Ovary (tissue), 7 donors: ENCODE measurements at regions not wholly inside any gene's neighbourhood (a gene's known extent, or its start where the extent isn't known, plus 50 kb on each side); places are given as distances from the start of the nearest gene placed in this dataset.
"Not testable (repeated sequence)": the region's sequence is repeated elsewhere in the genome, so short reads cannot be mapped to it uniquely, and the experiment has no call there.

Experiments used
- DNase-seq, 5 donors: peaks; one replicate each; pipeline ENCODE4 v3.0.0-alpha.2; 2019 to 2020
- H3K27ac ChIP-seq, 2 donors: fragments of 200-600 bp; one replicate each; pipeline versions ENCODE4 v1.5.1 to v1.8.0; 2019 to 2022
- H3K27me3 ChIP-seq: fragments of 200-600 bp; one replicate; pipeline ENCODE4 v1.8.0; 2022
- H3K36me3 ChIP-seq: fragments of 200-600 bp; sonication (generic); one replicate; pipeline ENCODE4 v1.5.1; 2019
- H3K4me1 ChIP-seq: one replicate; pipeline ENCODE4 v1.8.1; 2013; ENCODE audit warnings: mild to moderate bottlenecking, moderate library complexity; ENCODE audit not compliant: insufficient read depth
- H3K4me3 ChIP-seq: fragments of 200-600 bp; sonication (generic); one replicate; pipeline ENCODE4 v1.5.1; 2017
- H3K9me3 ChIP-seq, 2 donors: fragments of 200-600 bp in 1 of 2; sonication (generic) in 1 of 2; one replicate each; pipeline versions ENCODE4 v1.5.1 to v1.8.1; 2013 to 2019; ENCODE audit warnings: mild to moderate bottlenecking in 1 of 2, moderate library complexity in 1 of 2
- EP300 ChIP-seq: sonication (generic); formaldehyde crosslinking; IDR thresholded peaks from one replicate; pipeline ENCODE4 v1.6.1; 2017; ENCODE audit warnings: antibody characterized with exemption
- POLR2A ChIP-seq: fragments of 450-650 bp; IDR thresholded peaks from one replicate; pipeline ENCODE4 v1.6.1; 2017; ENCODE audit warnings: antibody characterized with exemption, mild to moderate bottlenecking, moderate library complexity
- WGBS, 3 donors: extraction: QIAGEN DNeasy Blood & Tissue Kit in 1 of 3; methylation state at CpG; one replicate each; pipeline versions ENCODE4 v1.1.5 to v1.1.7; 2013 to 2017; 5-methylcytosine and 5-hydroxymethylcytosine counted together
- intact Hi-C, 4 donors: fragments of 100-400 bp; cut with DNase I; formaldehyde crosslinking; loops; one replicate each; pipeline versions ENCODE4 v1.11.0 to v1.15.1; 2022 to 2023
- TF ChIP-seq, protein P1 (sequence below), 3 donors: fragments of 450-650 bp in 2 of 3; fragments of 200-600 bp in 1 of 3; IDR thresholded peaks; one replicate each; pipeline versions ENCODE4 v1.5.1 to v1.8.0; 2016 to 2022; ENCODE audit warnings: antibody characterized with exemption in 3 of 3, mild to moderate bottlenecking in 1 of 3
- donor health status: DM: no; HTN: no; CAD: no; lungs with moderate emphysema.
- donor health status: DM: no; HTN: no; CAD: no.
- donor health status: Bipolar disorder and iron deficiency.
- donor health status: DM: no; HTN: no; CAD: no.
- donor health status: DM: yes; HTN: yes; CAD: no.

DNA sequence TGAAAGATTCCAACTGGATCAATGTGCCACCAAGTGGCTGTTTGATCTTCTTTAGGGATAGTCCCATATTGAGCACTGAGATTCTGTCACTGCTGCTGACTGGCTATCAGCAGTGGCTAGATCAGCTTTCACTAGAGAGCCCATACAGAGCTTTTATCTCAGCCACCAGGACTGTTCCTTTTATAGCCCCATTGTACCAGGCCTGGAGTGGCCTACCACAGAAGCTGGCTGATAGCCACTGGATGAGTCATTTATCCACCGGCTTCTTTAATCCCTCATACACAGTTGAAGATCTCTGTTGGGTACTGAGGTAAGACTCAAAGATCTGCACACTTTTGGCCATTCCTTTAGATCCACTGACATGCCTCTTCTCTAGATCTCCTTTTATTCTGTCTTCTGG is 1101.1 kb downstream of the SORCS3 start:
- no peak for DNase-seq
- H3K4me3 ChIP-seq, result no peak overlapping the region
- no peaks in the 10 kb centered on the region for H3K4me1 ChIP-seq
- WGBS, 3 donors, result 64 to 81% (median 77%) methylated on average over 1 of the region's 1 CpG
- no peaks in the 10 kb centered on the region for H3K9me3 ChIP-seq
- H3K27me3 ChIP-seq, result no peaks in the 10 kb centered on the region
- TF ChIP-seq POLR2A, result no peak
- TF ChIP-seq EP300, result no peak
- TF ChIP-seq, protein P1, sequence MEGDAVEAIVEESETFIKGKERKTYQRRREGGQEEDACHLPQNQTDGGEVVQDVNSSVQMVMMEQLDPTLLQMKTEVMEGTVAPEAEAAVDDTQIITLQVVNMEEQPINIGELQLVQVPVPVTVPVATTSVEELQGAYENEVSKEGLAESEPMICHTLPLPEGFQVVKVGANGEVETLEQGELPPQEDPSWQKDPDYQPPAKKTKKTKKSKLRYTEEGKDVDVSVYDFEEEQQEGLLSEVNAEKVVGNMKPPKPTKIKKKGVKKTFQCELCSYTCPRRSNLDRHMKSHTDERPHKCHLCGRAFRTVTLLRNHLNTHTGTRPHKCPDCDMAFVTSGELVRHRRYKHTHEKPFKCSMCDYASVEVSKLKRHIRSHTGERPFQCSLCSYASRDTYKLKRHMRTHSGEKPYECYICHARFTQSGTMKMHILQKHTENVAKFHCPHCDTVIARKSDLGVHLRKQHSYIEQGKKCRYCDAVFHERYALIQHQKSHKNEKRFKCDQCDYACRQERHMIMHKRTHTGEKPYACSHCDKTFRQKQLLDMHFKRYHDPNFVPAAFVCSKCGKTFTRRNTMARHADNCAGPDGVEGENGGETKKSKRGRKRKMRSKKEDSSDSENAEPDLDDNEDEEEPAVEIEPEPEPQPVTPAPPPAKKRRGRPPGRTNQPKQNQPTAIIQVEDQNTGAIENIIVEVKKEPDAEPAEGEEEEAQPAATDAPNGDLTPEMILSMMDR (IDR thresholded peaks at IDR 0.05), result no peak
- intact Hi-C loops, result no loop called here
- H3K36me3 ChIP-seq, result no peaks in the 10 kb centered on the region
- no peak overlapping the region for H3K27ac ChIP-seq

- Histone ChIP-seq H3K9me3 (no peaks in the 10 kb centered on the region), H3K4me3 (no peak overlapping the region), H3K36me3 (no peaks in the 10 kb centered on the region), H3K27me3 (no peaks in the 10 kb centered on the region), H3K27ac (no peak overlapping the region), H3K4me1 (no peaks in the 10 kb centered on the region)
- intact Hi-C loops, result no loop called here
- DNase-seq, result no peak
- WGBS, 3 donors, result 72 to 80% (median 79%) methylated on average over 2 of the region's 2 CpGs
- no peak for TF ChIP-seq POLR2A
- TF ChIP-seq EP300, result no peak
- TF ChIP-seq, protein P1 (IDR thresholded peaks at IDR 0.05), result no peak
These were observed 1093.4 kb downstream of the SORCS3 start for GRCh38 chr10:105734479-105734878.

- DNase-seq, result no peak
- intact Hi-C loops, result no loop called here
- Histone ChIP-seq H3K4me3 (no peak overlapping the region), H3K9me3 (no peaks in the 10 kb centered on the region), H3K4me1 (no peaks in the 10 kb centered on the region), H3K27me3 (no peaks in the 10 kb centered on the region), H3K36me3 (no peaks in the 10 kb centered on the region), H3K27ac (no peak overlapping the region)
- TF ChIP-seq, protein P1 (IDR thresholded peaks at IDR 0.05), result no peak
- TF ChIP-seq POLR2A (no peak), EP300 (no peak)
These were observed 1092.8 kb downstream of the SORCS3 start for GRCh38 chr10:105733924-105734323.

GRCh38 chr10:105729428-105729827 is 1088.3 kb downstream of the SORCS3 start:
- Histone ChIP-seq H3K9me3 (no peaks in the 10 kb centered on the region), H3K4me1 (no peaks in the 10 kb centered on the region), H3K36me3 (no peaks in the 10 kb centered on the region), H3K27me3 (no peaks in the 10 kb centered on the region), H3K27ac (no peak overlapping the region), H3K4me3 (no peak overlapping the region)
- TF ChIP-seq POLR2A, result no peak
- TF ChIP-seq, protein P1 (IDR thresholded peaks at IDR 0.05), result no peak
- TF ChIP-seq EP300, result no peak
- intact Hi-C loops, result no loop called here
- 64 to 68% (median 67%) methylated on average over 1 of the region's 1 CpG for WGBS, 3 donors
- no peak for DNase-seq

GRCh38 chr10:105727586-105727985 is 1086.5 kb downstream of the SORCS3 start:
- H3K4me3 ChIP-seq, intact Hi-C loops, H3K9me3 ChIP-seq, H3K4me1 ChIP-seq, H3K27ac ChIP-seq, H3K36me3 ChIP-seq, DNase-seq, H3K27me3 ChIP-seq: not testable (repeated sequence)
- WGBS, 3 donors, result 58 to 80% (median 74%) methylated on average over 2 of the region's 2 CpGs
